ENCODE measurements at regions not wholly inside any gene's neighbourhood (a gene's known extent, or its start where the extent isn't known, plus 50 kb on each side); places are given as distances from the start of the nearest gene placed in this dataset.

DNA sequence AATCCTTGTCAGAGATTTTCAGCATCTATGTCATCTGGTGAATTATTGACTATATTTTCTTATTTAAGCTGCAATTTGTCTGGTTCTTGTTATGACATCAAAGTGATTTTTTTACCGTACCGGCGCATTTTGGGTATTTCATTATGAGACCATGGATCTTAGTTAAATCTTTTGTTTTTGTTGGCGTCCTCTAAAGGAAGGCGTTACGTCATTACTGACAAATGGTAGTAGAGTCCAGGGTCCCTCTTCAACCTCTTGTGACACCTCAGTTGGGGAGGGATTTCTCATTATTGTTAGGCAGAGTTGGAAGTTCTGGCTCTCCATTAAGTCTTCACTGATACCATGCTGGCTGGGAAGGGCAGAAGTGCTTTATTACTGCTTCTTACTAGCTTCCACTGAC lies 175.8 kb upstream of the MMADHC start:
- no peaks in the 10 kb centered on the region for H3K4me1 ChIP-seq (ENCODE audit: insufficient read depth, low read length)
- H3K27ac ChIP-seq (ENCODE audit: insufficient read length, low read depth, low read length): no peak overlapping the region
- H3K4ac ChIP-seq (ENCODE audit: low read depth, low read length): no peak overlapping the region
- TF ChIP-seq CTCF (conservative IDR thresholded peaks at IDR 0.05): no peak
- no peak overlapping the region for H2AK5ac ChIP-seq (ENCODE audit: insufficient read length, low read length)
- no peaks in the 10 kb centered on the region for H3K79me2 ChIP-seq (ENCODE audit: insufficient read depth, low read length)
- H2BK15ac ChIP-seq (ENCODE audit: low read depth, low read length): no peak overlapping the region
- Mint-ChIP-seq H3K27me3 (ENCODE audit: low read depth) (no peaks in the 10 kb centered on the region), H3K4me1 (no peaks in the 10 kb centered on the region), H3K4me3 (no peak overlapping the region), H3K27ac (no peak overlapping the region), H3K9me3 (peaks cover 0 to 3% of the 10 kb centered on the region in 2 experiments; a peak in 1 of 5 replicates), H3K36me3 (ENCODE audit: insufficient read depth in 1 of 3, low read depth in 3 of 3) (no peaks in the 10 kb centered on the region)
- no peaks in the 10 kb centered on the region for H3K23me2 ChIP-seq (ENCODE audit: insufficient read length, low read depth, low read length, poor library complexity, severe bottlenecking)
- no peak overlapping the region for H2AFZ ChIP-seq (ENCODE audit: low read length)
- H4K5ac ChIP-seq (ENCODE audit: insufficient read length, low read depth, low read length): no peak overlapping the region
- H4K8ac ChIP-seq (replicated peaks; ENCODE audit: insufficient read length, low read depth, low read length): no peak overlapping the region
- no peak overlapping the region for H2BK12ac ChIP-seq (ENCODE audit: insufficient read length, low read depth, low read length)
- H3K18ac ChIP-seq (ENCODE audit: insufficient read length, low read depth, low read length): no peak overlapping the region
- H2BK20ac ChIP-seq (ENCODE audit: low read depth, low read length, poor library complexity, severe bottlenecking): no peak overlapping the region
- no CpG with 5 or more reads among the region's 6 CpGs for WGBS (ENCODE audit: extremely low coverage, insufficient read length, low lambda C conversion rate)
- H4K91ac ChIP-seq (ENCODE audit: insufficient read length, low read depth, low read length): no peak overlapping the region
- H3K27me3 ChIP-seq (ENCODE audit: insufficient read depth, low read length): no peaks in the 10 kb centered on the region
- no peak overlapping the region for H3K9ac ChIP-seq (ENCODE audit: extremely low read depth, insufficient read length, low read length)
- H3K4me2 ChIP-seq (ENCODE audit: insufficient read depth, insufficient read length, low read length): no peak overlapping the region
- H2BK5ac ChIP-seq (ENCODE audit: insufficient read length, low read length): no peak overlapping the region
- H4K20me1 ChIP-seq (ENCODE audit: control insufficient read depth, insufficient read depth, insufficient read length): no peaks in the 10 kb centered on the region
- no peak overlapping the region for H2BK120ac ChIP-seq (ENCODE audit: low read depth, low read length, poor library complexity, severe bottlenecking)
- H3K56ac ChIP-seq (ENCODE audit: insufficient read length, low read depth, low read length): no peak overlapping the region
- no peaks in the 10 kb centered on the region for H3K79me1 ChIP-seq (ENCODE audit: insufficient read depth, low read depth, low read length, poor library complexity, severe bottlenecking)
- H3K9me3 ChIP-seq (ENCODE audit: control insufficient read depth, low read depth, low read length): no peaks in the 10 kb centered on the region
- H3K14ac ChIP-seq (ENCODE audit: insufficient read depth, low read length): no peak overlapping the region
- no peak overlapping the region for H3T11ph ChIP-seq (ENCODE audit: low read length)
- no peak overlapping the region for H3K23ac ChIP-seq (ENCODE audit: insufficient read length, low read depth, low read length)
- no peak for DNase-seq
